ENCODE measurements at regions not wholly inside any gene's neighbourhood (a gene's known extent, or its start where the extent isn't known, plus 50 kb on each side); places are given as distances from the start of the nearest gene placed in this dataset.

DNA sequence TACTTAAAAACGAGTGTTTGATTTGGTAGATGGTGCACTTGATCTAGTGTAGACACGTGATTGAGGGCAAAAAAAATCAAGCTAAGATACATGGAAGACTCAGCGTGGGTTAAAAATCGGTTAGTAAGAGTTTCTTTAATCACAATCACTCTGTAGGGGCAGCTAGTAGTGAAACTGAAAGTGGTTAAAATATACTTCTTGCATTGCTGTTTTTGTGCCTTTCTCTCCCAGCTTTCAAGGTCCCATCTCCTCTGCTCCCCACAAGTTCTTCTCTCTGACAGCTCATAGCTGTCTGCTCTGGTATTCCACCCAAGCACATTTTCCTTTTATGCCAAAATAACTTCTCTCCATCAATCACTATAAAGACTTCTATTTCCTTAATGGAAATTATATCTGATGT is 1089.7 kb downstream of the EFNB2 start:
- peak in 3 of 42 donors; percentile 5 to 33 (median 9) for DNase-seq

DNA sequence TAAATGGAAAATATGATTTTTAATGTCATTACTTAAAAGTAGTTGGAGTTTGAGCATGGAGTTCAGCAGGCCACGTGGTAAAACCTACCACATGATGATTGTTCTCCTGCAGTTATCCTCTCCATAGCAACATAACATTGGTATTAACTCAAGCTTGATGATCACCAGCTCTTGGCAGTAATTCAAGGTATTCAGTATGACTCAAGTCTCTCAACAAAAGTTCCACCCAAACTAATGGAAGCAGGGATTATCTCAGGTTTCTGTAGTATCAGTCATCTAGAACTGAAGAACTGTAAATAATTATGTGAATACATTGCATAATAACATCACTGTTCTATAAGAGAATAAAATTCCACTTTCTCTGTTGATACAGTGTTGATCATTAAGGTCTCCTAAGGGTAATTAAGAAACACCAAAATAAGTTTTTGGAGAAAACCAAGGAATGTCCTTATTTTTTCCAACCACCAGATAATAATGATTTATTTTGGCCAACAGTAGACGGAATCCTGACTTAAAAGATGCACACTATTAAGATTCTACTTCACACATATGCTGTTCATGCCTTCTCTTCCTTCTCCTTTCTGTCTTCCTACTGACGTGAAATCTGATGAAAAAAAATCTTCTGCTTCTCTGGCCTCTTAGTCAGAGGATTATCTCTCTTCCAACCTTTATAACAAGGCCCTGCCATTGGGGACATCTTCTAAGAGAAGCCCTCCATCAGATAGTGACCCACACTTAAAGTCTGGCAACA is 1092.3 kb downstream of the EFNB2 start:
- DNase-seq = peak in 7 of 42 donors; percentile 5 to 46 (median 14)
- intact Hi-C loops (cut with DNase I) = no loop called here

More for the DNA sequence above, 1089.7 kb downstream of the EFNB2 start:
- intact Hi-C loops (cut with DNase I) = no loop called here

DNA sequence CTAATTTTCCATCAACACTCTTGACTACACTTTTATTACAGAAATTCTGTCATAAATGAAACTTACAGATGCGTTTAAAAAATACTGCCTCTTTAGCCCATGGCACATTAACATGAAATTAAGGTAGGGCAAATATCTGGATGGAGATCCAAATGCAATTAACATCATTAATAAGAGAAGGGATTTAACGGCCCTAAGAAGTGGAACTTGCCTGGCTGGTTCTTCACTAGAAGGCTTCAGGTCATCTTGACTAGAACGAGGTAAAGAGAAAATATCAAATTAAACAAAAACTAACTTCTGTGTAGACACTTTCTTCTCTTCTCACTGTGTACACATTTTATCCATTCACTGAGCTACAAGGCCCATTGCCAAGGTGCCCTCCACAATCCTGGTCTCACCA is 1093.4 kb downstream of the EFNB2 start:
- DNase-seq = no peak
- intact Hi-C loops (cut with DNase I) = no loop called here

DNA sequence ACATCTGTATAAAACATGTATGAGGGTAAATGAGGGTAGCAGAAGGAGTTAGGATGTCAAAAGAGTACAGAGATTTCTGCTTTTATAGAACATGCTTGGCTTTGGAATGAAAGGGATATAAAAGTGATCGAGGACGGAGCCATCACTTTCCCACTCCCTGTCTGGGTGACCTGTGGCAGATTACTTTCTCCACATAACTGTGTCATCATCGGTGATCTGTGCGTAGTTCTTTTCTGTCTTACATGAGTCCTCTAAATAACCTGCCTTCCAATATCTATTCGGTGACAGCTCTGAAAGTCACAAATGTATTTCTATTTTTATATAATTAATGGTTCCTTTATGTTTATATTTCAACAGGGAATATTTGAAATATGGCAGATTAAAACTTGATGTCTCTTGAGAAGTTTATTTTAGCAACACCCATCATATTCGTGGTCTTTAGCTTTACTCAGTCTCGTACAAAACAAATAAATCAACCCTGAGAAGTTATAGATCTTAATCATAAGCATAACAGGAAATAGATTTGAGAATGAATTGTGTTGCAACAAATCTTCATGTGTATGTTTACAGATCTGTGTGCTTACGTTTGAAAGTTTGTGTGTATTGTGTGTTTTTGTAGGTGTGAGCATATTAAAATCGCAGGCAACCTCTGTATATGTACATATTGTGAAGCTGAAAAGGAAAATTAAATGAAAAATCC is 1094.3 kb downstream of the EFNB2 start:
- no peak for DNase-seq
- intact Hi-C loops (cut with DNase I) = no loop called here

DNA sequence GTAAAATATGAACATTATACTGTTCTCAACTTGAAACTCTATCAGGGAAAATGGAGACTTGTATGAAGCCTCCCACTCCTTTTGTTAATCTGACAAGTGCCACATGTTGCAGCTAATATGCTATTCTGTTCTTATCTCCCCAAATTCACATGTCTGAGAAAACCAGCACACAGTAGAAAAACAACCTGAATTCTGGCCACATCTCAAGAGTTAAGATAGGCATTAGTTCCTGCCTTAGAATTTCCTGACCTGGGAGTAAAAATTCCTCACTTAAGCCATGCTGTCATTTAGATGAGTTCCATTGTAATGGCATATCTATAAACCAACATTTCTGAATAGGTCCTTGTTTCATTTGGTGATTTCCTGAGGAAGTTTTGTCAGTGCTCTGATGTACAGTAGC is 1098.5 kb downstream of the EFNB2 start:
- intact Hi-C loops (cut with DNase I) = no loop called here

DNA sequence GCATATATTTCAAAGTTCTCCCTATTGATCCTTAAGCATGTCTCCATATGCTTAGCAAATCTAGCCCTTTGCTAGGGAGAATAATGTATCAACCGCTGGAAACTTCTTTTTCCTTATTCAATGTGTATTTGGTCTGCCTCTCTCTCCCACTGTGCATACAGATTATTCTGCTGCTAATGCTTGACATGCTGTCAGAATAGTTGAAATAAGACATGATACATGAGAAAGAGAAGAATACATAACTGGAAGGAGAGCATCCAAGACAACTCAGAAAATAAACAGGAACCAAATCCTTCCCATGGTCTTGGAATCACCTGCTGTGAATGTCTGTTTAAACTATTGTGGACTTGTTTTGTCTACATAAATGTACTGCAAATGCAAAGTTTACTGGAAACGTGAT is 1103.0 kb downstream of the EFNB2 start:
- no peak for DNase-seq
- intact Hi-C loops (cut with DNase I) = no loop called here

More for the DNA sequence above, 1098.5 kb downstream of the EFNB2 start:
- no peak for DNase-seq

DNA sequence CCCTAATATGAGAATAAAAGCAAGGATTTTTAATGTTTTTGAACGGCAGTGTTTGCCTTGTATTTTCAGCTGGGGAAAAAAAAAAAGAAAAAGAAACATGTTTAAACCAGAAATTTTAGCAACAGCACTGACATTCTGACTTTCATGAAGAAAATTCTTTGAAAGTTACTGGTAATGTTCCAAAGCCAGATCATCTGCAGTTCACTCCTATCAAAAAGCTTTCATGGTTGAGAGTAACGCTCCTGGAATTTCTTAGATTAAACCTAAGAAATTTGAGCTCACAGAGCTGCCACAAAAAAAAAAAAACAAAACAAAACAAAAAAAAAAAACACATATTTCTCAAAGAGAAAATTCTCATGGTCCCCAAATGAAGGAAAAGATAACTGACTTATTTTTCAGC is 1106.7 kb downstream of the EFNB2 start:
- intact Hi-C loops (cut with DNase I) = no loop called here
- DNase-seq = no peak

DNA sequence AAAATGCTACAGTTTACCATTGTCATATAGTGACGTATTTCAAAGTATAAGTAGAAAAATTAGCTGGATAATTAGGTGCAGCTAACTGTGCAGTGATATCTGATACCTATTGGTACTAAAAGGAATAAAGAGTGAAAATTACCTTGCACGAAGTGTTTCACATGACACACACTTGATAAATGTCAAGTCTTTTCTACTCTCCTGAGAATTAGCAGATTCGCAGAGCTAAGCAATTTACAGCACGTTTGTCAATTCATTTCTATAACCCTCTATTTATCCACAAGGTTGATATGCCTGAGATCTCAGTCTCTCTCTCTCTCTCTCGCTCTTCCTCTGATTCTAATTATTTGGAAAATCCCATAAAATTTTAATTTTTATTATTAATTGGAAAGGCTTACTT is 1109.0 kb downstream of the EFNB2 start:
- DNase-seq = no peak
- intact Hi-C loops (cut with DNase I) = no loop called here

DNA sequence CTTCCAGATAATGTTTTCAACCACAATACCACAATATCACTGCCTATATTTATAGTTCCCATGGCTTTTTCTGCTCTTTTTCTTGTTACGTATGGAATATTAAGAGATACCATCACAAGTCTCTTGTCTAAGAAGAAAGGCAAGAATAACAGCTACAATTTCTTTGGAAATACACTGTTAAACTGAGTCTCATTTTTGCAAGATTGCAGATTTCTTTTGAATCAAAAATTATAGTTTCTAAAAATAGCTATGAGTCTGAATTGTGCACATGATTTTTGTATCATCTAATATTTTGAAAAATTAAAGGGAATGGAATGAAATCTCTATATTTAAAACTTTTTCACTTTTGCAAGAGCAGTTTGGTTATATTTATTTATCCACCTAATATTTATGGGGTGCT is 1120.8 kb downstream of the EFNB2 start:
- no peak for DNase-seq
- intact Hi-C loops (cut with DNase I) = loop anchor here (10.0 kb wide), 1 partner anchor 1120 kb away; the partner anchor contains the start of gene EFNB2

DNA sequence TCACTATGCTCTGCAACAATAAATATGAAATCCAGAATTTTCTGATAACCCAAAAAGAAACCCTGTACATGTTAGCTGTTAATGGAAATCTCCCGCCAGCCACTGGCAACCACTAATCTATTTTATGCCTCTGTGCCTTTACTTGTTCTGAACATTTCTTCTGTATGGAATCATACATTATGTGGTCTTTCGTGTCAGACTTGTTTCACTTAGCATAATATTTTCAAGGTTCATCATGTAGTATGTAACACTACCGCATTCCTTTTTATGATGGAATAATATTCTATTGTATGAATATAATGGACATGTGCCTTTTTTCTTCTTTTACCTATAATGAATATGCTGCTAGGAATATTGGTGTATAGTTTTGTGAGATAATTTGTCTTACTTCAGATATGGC is 1123.3 kb downstream of the EFNB2 start:
- intact Hi-C loops (cut with DNase I) = loop anchor here (10.0 kb wide), 1 partner anchor 1123 kb away; the partner anchor contains the start of gene EFNB2
- no peak for DNase-seq

DNA sequence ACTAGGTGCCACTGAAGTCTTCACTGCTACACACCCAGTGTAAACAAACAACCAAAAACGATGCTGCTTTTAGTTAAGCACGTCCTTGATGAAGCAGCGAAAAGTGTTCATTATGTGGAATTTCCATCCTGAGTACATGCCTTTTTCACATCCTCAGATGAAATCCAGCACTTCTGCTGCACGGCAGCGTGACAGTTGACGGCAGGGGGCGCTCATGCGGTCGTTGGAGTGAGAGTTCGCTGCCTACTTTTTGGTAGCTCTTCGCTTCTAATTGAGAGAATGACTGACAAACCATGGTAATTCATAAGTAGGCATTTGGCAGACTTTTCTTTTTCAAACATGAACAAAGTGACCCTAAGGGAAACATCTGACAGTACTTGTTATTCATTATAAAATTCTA is 1124.9 kb downstream of the EFNB2 start:
- intact Hi-C loops (cut with DNase I) = loop anchor here (10.0 kb wide), 1 partner anchor 1124 kb away; the partner anchor contains the start of gene EFNB2

DNA sequence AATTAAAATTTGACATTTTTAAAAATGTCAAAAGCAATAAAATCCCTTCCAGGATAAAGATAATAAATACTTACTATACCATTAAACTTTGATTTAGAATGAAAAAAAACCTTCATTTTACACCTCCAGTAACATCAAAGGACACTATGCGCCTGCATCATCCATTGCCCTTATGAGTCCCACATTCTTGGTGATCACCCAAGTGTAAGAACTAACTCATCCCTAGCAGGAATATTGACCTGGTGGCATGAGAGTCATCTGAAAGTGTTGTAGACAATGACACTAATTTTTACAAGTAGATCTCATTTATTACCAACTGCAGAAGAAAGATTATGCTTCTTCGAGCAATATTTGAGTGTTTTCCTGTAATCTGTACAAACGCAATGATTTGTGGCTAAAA is 1128.9 kb downstream of the EFNB2 start:
- intact Hi-C loops (cut with DNase I) = no loop called here

More for the DNA sequence above, 1124.9 kb downstream of the EFNB2 start:
- peak; percentile 19 to 92 (median 74) for DNase-seq

DNA sequence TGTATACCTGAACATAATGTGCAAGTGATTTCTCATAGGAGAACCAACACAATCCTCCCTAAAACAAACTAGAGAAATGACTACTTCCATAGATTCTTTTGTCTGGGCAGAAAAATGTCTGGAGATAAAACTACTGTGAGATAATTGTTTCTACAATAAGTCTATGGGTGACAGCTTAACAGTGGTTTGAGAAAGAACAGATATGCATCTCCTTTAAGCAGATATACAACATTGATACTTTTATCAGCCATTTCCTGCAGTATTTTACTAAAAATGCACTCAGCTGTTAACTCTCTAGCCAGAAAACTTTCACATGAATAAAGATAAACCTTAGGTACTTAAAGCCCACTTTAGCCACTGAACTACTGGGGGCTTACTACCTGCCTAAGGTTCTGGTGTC is 1132.4 kb downstream of the EFNB2 start:
- intact Hi-C loops (cut with DNase I) = no loop called here

More for the DNA sequence above, 1128.9 kb downstream of the EFNB2 start:
- no peak for DNase-seq

DNA sequence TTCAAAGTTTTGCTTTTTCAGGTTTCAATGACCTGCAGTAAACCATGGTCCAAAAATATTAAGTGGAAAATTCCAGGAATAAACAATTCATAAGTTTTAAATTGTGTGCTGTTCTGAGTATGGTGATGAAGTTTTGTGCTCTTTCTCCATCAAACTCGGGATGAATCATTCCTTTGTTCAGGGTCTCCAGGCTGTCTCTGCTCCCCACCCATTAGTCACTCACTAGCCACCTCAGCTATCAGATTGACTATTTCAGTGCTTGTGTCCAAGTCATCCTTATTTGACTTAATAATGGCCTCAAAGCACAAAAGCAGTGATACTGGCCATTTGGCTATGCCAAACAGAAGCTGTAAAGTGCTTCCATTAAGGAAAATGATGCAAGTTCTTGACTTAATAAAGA is 1140.4 kb downstream of the EFNB2 start:
- intact Hi-C loops (cut with DNase I) = no loop called here
- no peak for DNase-seq

More for the DNA sequence above, 1132.4 kb downstream of the EFNB2 start:
- no peak for DNase-seq

DNA sequence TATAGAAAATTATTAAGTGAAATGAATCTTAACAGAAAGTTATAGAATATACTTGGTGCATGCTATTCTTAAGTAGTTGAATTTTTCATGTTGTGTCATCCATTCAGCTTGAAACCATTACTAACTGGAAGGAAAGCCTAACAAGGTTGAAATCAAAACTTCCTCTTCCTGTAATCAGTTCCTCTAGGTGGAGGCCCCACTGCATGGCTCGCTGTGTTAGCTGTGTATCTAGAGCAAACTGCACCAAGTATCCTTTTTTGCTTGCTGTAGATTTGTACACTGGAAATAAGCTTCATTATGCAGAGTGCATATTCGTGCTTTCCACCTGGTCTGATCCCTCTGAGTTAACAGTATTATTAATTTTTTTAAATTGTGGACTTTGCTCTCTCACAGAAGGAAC is 1146.1 kb downstream of the EFNB2 start:
- intact Hi-C loops (cut with DNase I) = no loop called here
- DNase-seq = peak in 1 of 42 donors; percentile 3

DNA sequence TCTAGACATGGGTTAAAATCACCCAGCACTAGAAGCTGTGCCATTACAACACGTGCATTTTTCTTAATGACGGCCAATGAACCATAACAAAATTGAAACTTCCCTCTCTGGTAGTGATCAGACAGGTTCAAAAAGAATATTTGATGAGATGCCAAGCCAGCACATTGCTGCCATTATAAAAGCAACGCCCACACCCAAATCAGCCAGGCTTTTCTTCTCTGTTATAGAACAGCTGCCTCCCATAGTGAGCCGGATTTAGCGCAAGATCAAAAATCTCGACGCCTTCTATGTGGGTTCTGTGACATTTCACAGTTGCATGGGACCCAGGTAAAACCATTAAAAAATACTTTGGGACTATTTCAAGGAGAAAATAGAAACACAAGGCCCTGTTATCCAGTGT is 1158.0 kb downstream of the EFNB2 start:
- intact Hi-C loops (cut with DNase I) = no loop called here
- peak in 41 of 42 donors; percentile 12 to 88 (median 56) for DNase-seq

DNA sequence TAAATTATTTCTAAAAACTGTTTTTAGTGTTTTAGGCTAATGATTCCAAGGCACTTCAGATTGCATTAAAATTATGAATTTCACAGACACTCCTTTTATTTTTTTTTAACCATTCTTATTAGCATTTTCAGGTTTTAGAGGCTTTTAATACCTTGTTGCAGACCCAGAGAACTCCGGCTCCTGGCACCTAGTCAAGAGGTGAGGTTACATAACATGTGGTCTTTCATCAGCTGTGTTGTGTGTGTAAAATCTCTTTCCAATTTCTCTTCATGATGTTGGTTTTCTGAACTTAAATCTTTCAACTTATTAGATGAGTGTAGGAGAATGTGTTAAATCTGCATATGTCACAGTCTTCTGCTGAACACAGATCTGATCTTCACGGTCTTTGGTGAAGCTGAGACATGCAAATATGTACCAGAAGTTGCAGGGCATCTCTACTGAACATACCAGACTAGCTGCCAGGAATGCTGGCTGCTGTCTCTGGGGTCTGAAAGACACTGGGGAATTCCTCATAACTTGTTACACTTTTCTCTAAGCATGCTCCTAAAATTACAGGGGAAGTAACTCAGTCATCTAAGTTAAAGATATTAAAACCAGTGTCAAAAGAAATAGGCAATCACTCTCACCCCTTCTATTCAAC is 1165.3 kb downstream of the EFNB2 start:
- intact Hi-C loops (cut with DNase I) = no loop called here

DNA sequence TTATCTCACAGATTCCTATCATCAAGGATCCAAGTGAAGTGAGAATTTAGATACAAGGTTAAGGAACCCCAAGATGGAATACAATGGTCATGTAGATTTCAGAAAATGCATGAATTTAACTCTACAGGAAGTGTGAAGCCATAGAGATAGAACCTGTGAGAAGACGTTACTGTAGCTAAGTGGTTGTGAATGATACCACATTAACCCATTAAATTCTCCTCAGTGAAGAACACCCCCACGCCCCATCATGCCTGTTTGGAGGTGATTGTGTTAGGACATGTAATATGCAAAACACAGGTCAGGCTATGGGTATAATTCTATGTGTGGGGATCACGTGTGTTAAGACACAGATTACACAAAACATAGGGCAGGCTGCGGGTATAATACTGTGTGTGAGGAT is 1166.7 kb downstream of the EFNB2 start:
- DNase-seq = no peak
- intact Hi-C loops (cut with DNase I) = no loop called here

More for the DNA sequence above, 1165.3 kb downstream of the EFNB2 start:
- DNase-seq = no peak

DNA sequence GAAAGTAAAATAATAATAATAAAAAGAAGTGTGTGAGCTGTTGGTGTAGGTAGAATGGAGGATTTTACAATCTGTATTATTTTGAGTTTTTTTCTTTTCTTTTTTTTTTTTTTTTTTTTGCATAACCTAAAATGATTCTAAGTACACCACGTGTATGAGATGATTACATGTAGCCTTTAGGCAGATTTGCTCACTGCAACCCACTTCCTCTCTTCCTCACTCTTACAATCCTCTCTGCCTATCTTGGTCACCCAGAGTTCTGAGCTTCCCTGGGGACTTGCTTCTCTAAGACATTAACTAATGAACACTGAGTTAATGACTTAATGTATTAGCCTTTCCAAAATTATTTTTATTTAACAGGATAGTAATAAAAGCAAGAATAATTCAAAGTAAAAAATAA is 1169.6 kb downstream of the EFNB2 start:
- intact Hi-C loops (cut with DNase I) = no loop called here
- no peak for DNase-seq

DNA sequence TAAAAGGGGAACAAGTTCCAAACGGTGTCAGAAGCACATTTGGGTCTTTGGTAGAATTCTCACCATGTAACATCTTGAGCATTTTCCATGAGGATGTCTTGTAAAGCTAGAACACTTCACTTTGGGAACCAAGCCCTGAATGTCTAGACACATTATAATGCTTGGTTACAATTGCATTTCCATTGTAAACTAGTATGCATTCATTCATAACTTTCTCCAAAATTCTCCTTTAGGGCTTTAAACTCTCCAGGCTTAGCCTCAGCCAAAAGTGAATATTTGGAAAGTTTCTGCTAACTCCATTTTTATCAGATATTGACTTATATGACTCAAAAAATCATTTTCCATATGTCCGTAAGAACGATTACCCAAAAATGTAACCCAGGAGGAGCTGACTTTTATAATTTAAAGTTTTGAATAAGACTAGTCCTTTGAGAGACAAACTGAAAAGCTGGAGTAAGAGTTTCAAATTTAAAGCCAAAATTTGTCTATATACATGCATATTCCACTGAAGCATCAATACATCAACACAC is 1170.4 kb downstream of the EFNB2 start:
- DNase-seq = no peak
- intact Hi-C loops (cut with DNase I) = no loop called here
